ENCODE measurements at regions not wholly inside any gene's neighbourhood (a gene's known extent, or its start where the extent isn't known, plus 50 kb on each side); places are given as distances from the start of the nearest gene placed in this dataset.

DNA sequence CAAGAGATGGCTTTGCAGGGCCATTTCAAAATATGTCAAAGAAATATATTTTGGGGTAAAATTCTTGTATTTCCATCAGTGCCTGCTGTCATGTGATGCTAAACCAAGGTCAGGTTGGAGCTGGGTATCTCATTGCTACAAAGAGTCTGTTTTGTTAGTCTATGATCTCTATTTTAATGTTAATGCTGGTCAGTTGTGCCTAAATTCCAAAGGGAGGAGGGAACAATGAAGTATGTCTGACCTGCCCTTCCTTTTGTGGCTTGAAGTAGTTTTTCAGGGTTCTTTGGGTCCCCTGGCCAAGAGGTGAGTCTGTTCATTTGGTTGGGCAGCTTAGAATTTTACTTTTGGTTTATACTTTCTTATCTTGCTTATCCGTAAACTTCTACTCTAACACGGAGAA lies 61.6 kb upstream of the DYNAP start:
- Histone ChIP-seq H3K36me3 (ENCODE audit: control insufficient read depth in 4 of 4, insufficient read depth in 3 of 4, low read depth in 1 of 4, low read length in 3 of 4) (no peaks in the 10 kb centered on the region), H3K4me3 (ENCODE audit: low read depth in 1 of 3, low read length in 3 of 3) (no peak overlapping the region), H3K27ac (ENCODE audit: low read depth in 1 of 2, low read length in 2 of 2) (no peak overlapping the region), H3K4me1 (ENCODE audit: control insufficient read depth in 4 of 4, insufficient read depth in 4 of 4, low read length in 3 of 4) (no peaks in the 10 kb centered on the region), H3K9me3 (ENCODE audit: control insufficient read depth in 4 of 4, low read length in 3 of 4) (no peaks in the 10 kb centered on the region), H3K9ac (ENCODE audit: low read depth in 1 of 2, low read length in 2 of 2) (no peak overlapping the region), H3K27me3 (ENCODE audit: control insufficient read depth in 4 of 4, insufficient read depth in 4 of 4, low read length in 3 of 4) (no peaks in the 10 kb centered on the region)
- WGBS = 59% methylated on average over 2 of the region's 2 CpGs
- DNase-seq (ENCODE audit: low spot score) = no peak
- no peak for TF ChIP-seq EGR1 (IDR thresholded peaks at IDR 0.05; ENCODE audit: low read depth in 2 of 2)
- TF ChIP-seq, protein P1, sequence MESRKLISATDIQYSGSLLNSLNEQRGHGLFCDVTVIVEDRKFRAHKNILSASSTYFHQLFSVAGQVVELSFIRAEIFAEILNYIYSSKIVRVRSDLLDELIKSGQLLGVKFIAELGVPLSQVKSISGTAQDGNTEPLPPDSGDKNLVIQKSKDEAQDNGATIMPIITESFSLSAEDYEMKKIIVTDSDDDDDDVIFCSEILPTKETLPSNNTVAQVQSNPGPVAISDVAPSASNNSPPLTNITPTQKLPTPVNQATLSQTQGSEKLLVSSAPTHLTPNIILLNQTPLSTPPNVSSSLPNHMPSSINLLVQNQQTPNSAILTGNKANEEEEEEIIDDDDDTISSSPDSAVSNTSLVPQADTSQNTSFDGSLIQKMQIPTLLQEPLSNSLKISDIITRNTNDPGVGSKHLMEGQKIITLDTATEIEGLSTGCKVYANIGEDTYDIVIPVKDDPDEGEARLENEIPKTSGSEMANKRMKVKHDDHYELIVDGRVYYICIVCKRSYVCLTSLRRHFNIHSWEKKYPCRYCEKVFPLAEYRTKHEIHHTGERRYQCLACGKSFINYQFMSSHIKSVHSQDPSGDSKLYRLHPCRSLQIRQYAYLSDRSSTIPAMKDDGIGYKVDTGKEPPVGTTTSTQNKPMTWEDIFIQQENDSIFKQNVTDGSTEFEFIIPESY (IDR thresholded peaks at IDR 0.05) = no peak
- no peak for TF ChIP-seq RAD21 (IDR thresholded peaks at IDR 0.05)
- no peak for TF ChIP-seq GABPA (IDR thresholded peaks at IDR 0.05 in 1 of 2, conservative IDR thresholded peaks at IDR 0.05 in 1 of 2)
- TF ChIP-seq, protein P2, sequence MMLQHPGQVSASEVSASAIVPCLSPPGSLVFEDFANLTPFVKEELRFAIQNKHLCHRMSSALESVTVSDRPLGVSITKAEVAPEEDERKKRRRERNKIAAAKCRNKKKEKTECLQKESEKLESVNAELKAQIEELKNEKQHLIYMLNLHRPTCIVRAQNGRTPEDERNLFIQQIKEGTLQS (IDR thresholded peaks at IDR 0.05) = no peak
- TF ChIP-seq HNF4A (conservative IDR thresholded peaks at IDR 0.05) = no peak
- no peak for TF ChIP-seq TAF1 (conservative IDR thresholded peaks at IDR 0.05)
- TF ChIP-seq, protein P3, sequence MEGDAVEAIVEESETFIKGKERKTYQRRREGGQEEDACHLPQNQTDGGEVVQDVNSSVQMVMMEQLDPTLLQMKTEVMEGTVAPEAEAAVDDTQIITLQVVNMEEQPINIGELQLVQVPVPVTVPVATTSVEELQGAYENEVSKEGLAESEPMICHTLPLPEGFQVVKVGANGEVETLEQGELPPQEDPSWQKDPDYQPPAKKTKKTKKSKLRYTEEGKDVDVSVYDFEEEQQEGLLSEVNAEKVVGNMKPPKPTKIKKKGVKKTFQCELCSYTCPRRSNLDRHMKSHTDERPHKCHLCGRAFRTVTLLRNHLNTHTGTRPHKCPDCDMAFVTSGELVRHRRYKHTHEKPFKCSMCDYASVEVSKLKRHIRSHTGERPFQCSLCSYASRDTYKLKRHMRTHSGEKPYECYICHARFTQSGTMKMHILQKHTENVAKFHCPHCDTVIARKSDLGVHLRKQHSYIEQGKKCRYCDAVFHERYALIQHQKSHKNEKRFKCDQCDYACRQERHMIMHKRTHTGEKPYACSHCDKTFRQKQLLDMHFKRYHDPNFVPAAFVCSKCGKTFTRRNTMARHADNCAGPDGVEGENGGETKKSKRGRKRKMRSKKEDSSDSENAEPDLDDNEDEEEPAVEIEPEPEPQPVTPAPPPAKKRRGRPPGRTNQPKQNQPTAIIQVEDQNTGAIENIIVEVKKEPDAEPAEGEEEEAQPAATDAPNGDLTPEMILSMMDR (IDR thresholded peaks at IDR 0.05; ENCODE audit: low read depth, low read length, missing input control) = no peak

DNA sequence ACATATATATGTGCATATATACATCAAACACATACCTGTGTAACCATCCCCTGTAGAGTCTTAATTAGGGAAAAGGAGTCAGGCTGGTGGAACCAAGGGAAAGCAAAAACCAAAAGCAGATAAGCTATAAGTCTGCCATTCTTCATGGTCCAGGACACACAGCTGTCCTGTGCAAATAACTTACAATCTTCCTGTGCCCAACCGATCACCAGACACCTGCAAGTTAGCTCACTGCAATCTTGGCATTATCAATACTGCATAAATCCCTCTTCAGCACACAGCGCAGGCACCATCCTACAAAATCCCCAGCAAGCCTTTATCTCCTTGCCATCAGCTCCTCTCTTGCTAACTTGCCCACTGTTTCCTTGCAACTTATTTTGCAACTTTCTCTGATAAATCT lies 60.8 kb upstream of the DYNAP start:
- Histone ChIP-seq H3K9me3 (ENCODE audit: control insufficient read depth in 4 of 4, low read length in 3 of 4) (peaks cover 0 to 6% (median 1%) of the 10 kb centered on the region in 4 donors), H3K27ac (ENCODE audit: low read depth in 1 of 2, low read length in 2 of 2) (no peak overlapping the region), H3K36me3 (ENCODE audit: control insufficient read depth in 4 of 4, insufficient read depth in 3 of 4, low read depth in 1 of 4, low read length in 3 of 4) (no peaks in the 10 kb centered on the region), H3K27me3 (ENCODE audit: control insufficient read depth in 4 of 4, insufficient read depth in 4 of 4, low read length in 3 of 4) (no peaks in the 10 kb centered on the region), H3K9ac (ENCODE audit: low read depth in 1 of 2, low read length in 2 of 2) (no peak overlapping the region), H3K4me1 (ENCODE audit: control insufficient read depth in 4 of 4, insufficient read depth in 4 of 4, low read length in 3 of 4) (no peaks in the 10 kb centered on the region), H3K4me3 (ENCODE audit: low read depth in 1 of 3, low read length in 3 of 3) (no peak overlapping the region)
- DNase-seq (ENCODE audit: low spot score) = no peak
- TF ChIP-seq SP1 (IDR thresholded peaks at IDR 0.05) (no peak), YY1 (IDR thresholded peaks at IDR 0.05) (no peak), RXRA (IDR thresholded peaks at IDR 0.05) (no peak), FOXA2 (IDR thresholded peaks at IDR 0.05) (no peak), HNF4A (conservative IDR thresholded peaks at IDR 0.05) (no peak), JUND (IDR thresholded peaks at IDR 0.05) (no peak), TAF1 (conservative IDR thresholded peaks at IDR 0.05) (no peak), GABPA (IDR thresholded peaks at IDR 0.05 in 1 of 2, conservative IDR thresholded peaks at IDR 0.05 in 1 of 2) (no peak), NR2F2 (IDR thresholded peaks at IDR 0.05) (no peak), EGR1 (IDR thresholded peaks at IDR 0.05; ENCODE audit: low read depth in 2 of 2) (no peak), HNF4G (IDR thresholded peaks at IDR 0.05) (no peak)
- TF ChIP-seq, protein P1 (IDR thresholded peaks at IDR 0.05) = no peak
- TF ChIP-seq, protein P4, sequence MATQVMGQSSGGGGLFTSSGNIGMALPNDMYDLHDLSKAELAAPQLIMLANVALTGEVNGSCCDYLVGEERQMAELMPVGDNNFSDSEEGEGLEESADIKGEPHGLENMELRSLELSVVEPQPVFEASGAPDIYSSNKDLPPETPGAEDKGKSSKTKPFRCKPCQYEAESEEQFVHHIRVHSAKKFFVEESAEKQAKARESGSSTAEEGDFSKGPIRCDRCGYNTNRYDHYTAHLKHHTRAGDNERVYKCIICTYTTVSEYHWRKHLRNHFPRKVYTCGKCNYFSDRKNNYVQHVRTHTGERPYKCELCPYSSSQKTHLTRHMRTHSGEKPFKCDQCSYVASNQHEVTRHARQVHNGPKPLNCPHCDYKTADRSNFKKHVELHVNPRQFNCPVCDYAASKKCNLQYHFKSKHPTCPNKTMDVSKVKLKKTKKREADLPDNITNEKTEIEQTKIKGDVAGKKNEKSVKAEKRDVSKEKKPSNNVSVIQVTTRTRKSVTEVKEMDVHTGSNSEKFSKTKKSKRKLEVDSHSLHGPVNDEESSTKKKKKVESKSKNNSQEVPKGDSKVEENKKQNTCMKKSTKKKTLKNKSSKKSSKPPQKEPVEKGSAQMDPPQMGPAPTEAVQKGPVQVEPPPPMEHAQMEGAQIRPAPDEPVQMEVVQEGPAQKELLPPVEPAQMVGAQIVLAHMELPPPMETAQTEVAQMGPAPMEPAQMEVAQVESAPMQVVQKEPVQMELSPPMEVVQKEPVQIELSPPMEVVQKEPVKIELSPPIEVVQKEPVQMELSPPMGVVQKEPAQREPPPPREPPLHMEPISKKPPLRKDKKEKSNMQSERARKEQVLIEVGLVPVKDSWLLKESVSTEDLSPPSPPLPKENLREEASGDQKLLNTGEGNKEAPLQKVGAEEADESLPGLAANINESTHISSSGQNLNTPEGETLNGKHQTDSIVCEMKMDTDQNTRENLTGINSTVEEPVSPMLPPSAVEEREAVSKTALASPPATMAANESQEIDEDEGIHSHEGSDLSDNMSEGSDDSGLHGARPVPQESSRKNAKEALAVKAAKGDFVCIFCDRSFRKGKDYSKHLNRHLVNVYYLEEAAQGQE (IDR thresholded peaks at IDR 0.05) = no peak
- TF ChIP-seq, protein P2 (IDR thresholded peaks at IDR 0.05) = no peak
- TF ChIP-seq, protein P5, sequence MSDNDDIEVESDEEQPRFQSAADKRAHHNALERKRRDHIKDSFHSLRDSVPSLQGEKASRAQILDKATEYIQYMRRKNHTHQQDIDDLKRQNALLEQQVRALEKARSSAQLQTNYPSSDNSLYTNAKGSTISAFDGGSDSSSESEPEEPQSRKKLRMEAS (IDR thresholded peaks at IDR 0.05) = no peak
- 61% methylated on average over 2 of the region's 2 CpGs for WGBS

All from liver (tissue), 8 donors.